ENCODE measurements at regions not wholly inside any gene's neighbourhood (a gene's known extent, or its start where the extent isn't known, plus 50 kb on each side); places are given as distances from the start of the nearest gene placed in this dataset.

GRCh38 chr14:100440207-100440631 is 117.1 kb downstream of the SLC25A47 start:
- H3K27me3 ChIP-seq (ENCODE audit: control insufficient read depth in 2 of 2, insufficient read depth in 2 of 2, low read length in 2 of 2), result no peaks in the 10 kb centered on the region
- H3K36me3 ChIP-seq (ENCODE audit: control insufficient read depth in 2 of 3, insufficient read depth in 3 of 3, low read length in 3 of 3), result no peaks in the 10 kb centered on the region
- H3K4me1 ChIP-seq (ENCODE audit: control insufficient read depth in 2 of 2, insufficient read depth in 2 of 2, low read length in 2 of 2), result no peaks in the 10 kb centered on the region
- no peak overlapping the region for H3K4me3 ChIP-seq (ENCODE audit: low read length)
- peaks cover 3 to 38% (median 18%) of the 10 kb centered on the region in 7 donors for H3K4me1 Mint-ChIP-seq
- peak; percentile 26 for ATAC-seq
- H3K4me3 Mint-ChIP-seq, result no peak overlapping the region
- peak overlapping the region in 2 of 9 donors; percentile 62 to 63 for H3K27ac Mint-ChIP-seq
- H3K9me3 ChIP-seq (ENCODE audit: control insufficient read depth in 2 of 3, low read length in 3 of 3), result no peaks in the 10 kb centered on the region
- no peaks in the 10 kb centered on the region for H3K9me3 Mint-ChIP-seq
- H3K36me3 Mint-ChIP-seq, result no peaks in the 10 kb centered on the region
- no peaks in the 10 kb centered on the region for H3K27me3 Mint-ChIP-seq
- no peak overlapping the region for H3K27ac ChIP-seq (ENCODE audit: low read depth, low read length)
- POLR2A ChIA-PET, result interaction anchor here (1.6 kb wide), 1 partner anchor 205 kb away, joined by 3 read pairs; no protein-coding TSS in a partner anchor
- intact Hi-C loops (cut with micrococcal nuclease), result loop anchor here in 1 of 2 donors (1.0 to 2.0 kb wide), 2 partner anchors 205 to 214 kb away; no protein-coding TSS in a partner anchor
- CTCF ChIA-PET, result interaction anchor here (2.0 to 4.9 kb wide), 2 partner anchors 57 to 206 kb away, joined by 4 to 30 read pairs; no protein-coding TSS in a partner anchor
- DNase-seq, result peak in 7 of 9 donors; percentile 5 to 66 (median 30)

- no peaks in the 10 kb centered on the region for H3K36me3 ChIP-seq (ENCODE audit: control insufficient read depth in 2 of 3, insufficient read depth in 3 of 3, low read length in 3 of 3)
- Mint-ChIP-seq H3K4me1 (peaks cover 3 to 33% (median 16%) of the 10 kb centered on the region in 7 donors), H3K4me3 (no peak overlapping the region), H3K27me3 (no peaks in the 10 kb centered on the region), H3K9me3 (no peaks in the 10 kb centered on the region), H3K36me3 (no peaks in the 10 kb centered on the region), H3K27ac (peak overlapping the region in 1 of 9 donors; percentile 48)
- CTCF ChIA-PET, result interaction anchor here (2.0 to 4.9 kb wide), 2 partner anchors 58 to 205 kb away, joined by 4 to 30 read pairs; no protein-coding TSS in a partner anchor
- H3K4me3 ChIP-seq (ENCODE audit: low read length), result no peak overlapping the region
- ATAC-seq (no peak), DNase-seq (no peak)
- H3K27ac ChIP-seq (ENCODE audit: low read depth, low read length), result no peak overlapping the region
- intact Hi-C loops (cut with micrococcal nuclease), result loop anchor here in 1 of 2 donors (1.0 to 2.0 kb wide), 2 partner anchors 204 to 214 kb away; no protein-coding TSS in a partner anchor
- no peaks in the 10 kb centered on the region for H3K9me3 ChIP-seq (ENCODE audit: control insufficient read depth in 2 of 3, low read length in 3 of 3)
- H3K4me1 ChIP-seq (ENCODE audit: control insufficient read depth in 2 of 2, insufficient read depth in 2 of 2, low read length in 2 of 2), result no peaks in the 10 kb centered on the region
- H3K27me3 ChIP-seq (ENCODE audit: control insufficient read depth in 2 of 2, insufficient read depth in 2 of 2, low read length in 2 of 2), result no peaks in the 10 kb centered on the region
- POLR2A ChIA-PET, result interaction anchor here (1.6 kb wide), 1 partner anchor 205 kb away, joined by 3 read pairs; no protein-coding TSS in a partner anchor
These were observed 117.6 kb downstream of the SLC25A47 start for GRCh38 chr14:100440758-100441203.

- Mint-ChIP-seq H3K27ac (peak overlapping the region in 2 of 9 donors; percentile 48 to 51), H3K36me3 (no peaks in the 10 kb centered on the region), H3K27me3 (no peaks in the 10 kb centered on the region), H3K4me1 (peaks cover 3 to 31% (median 14%) of the 10 kb centered on the region in 7 donors), H3K4me3 (no peak overlapping the region), H3K9me3 (no peaks in the 10 kb centered on the region)
- Histone ChIP-seq H3K27ac (ENCODE audit: low read depth, low read length) (no peak overlapping the region), H3K4me1 (ENCODE audit: control insufficient read depth in 2 of 2, insufficient read depth in 2 of 2, low read length in 2 of 2) (no peaks in the 10 kb centered on the region), H3K36me3 (ENCODE audit: control insufficient read depth in 2 of 3, insufficient read depth in 3 of 3, low read length in 3 of 3) (no peaks in the 10 kb centered on the region), H3K27me3 (ENCODE audit: control insufficient read depth in 2 of 2, insufficient read depth in 2 of 2, low read length in 2 of 2) (no peaks in the 10 kb centered on the region), H3K9me3 (ENCODE audit: control insufficient read depth in 2 of 3, low read length in 3 of 3) (no peaks in the 10 kb centered on the region), H3K4me3 (ENCODE audit: low read length) (no peak overlapping the region)
- no peak for ATAC-seq
- DNase-seq, result no peak
- intact Hi-C loops (cut with micrococcal nuclease), result loop anchor here in 1 of 2 donors (2.0 kb wide), 1 partner anchor 203 kb away; no protein-coding TSS in a partner anchor
- ChIA-PET POLR2A (no interaction called here), CTCF (interaction anchor here (4.9 kb wide), 1 partner anchor 205 kb away, joined by 30 read pairs; no protein-coding TSS in a partner anchor)
These were observed 118.3 kb downstream of the SLC25A47 start for GRCh38 chr14:100441271-100441947.

- peaks cover 2 to 27% (median 16%) of the 10 kb centered on the region in 7 donors for H3K4me1 Mint-ChIP-seq
- no peaks in the 10 kb centered on the region for H3K36me3 Mint-ChIP-seq
- Histone ChIP-seq H3K27me3 (ENCODE audit: control insufficient read depth in 2 of 2, insufficient read depth in 2 of 2, low read length in 2 of 2) (no peaks in the 10 kb centered on the region), H3K4me1 (ENCODE audit: control insufficient read depth in 2 of 2, insufficient read depth in 2 of 2, low read length in 2 of 2) (no peaks in the 10 kb centered on the region), H3K27ac (ENCODE audit: low read depth, low read length) (no peak overlapping the region), H3K4me3 (ENCODE audit: low read length) (no peak overlapping the region), H3K9me3 (ENCODE audit: control insufficient read depth in 2 of 3, low read length in 3 of 3) (no peaks in the 10 kb centered on the region), H3K36me3 (ENCODE audit: control insufficient read depth in 2 of 3, insufficient read depth in 3 of 3, low read length in 3 of 3) (no peaks in the 10 kb centered on the region)
- no peaks in the 10 kb centered on the region for H3K27me3 Mint-ChIP-seq
- ATAC-seq, result no peak
- ChIA-PET CTCF (interaction anchor here (4.9 kb wide), 1 partner anchor 204 kb away, joined by 30 read pairs; no protein-coding TSS in a partner anchor), POLR2A (no interaction called here)
- peak overlapping the region in 1 of 9 donors; percentile 9 for H3K27ac Mint-ChIP-seq
- H3K9me3 Mint-ChIP-seq, result no peaks in the 10 kb centered on the region
- H3K4me3 Mint-ChIP-seq, result no peak overlapping the region
- intact Hi-C loops (cut with micrococcal nuclease), result no loop called here
- DNase-seq, result no peak
These were observed 118.9 kb downstream of the SLC25A47 start for GRCh38 chr14:100442036-100442435.

GRCh38 chr14:100442498-100443490 is 119.7 kb downstream of the SLC25A47 start:
- no peak overlapping the region for H3K27ac ChIP-seq (ENCODE audit: low read depth, low read length)
- no peaks in the 10 kb centered on the region for H3K36me3 ChIP-seq (ENCODE audit: control insufficient read depth in 2 of 3, insufficient read depth in 3 of 3, low read length in 3 of 3)
- ATAC-seq, result no peak
- Mint-ChIP-seq H3K9me3 (no peaks in the 10 kb centered on the region), H3K27ac (no peak overlapping the region), H3K4me1 (peaks cover 7 to 32% (median 21%) of the 10 kb centered on the region in 7 donors), H3K4me3 (no peak overlapping the region), H3K36me3 (no peaks in the 10 kb centered on the region), H3K27me3 (no peaks in the 10 kb centered on the region)
- no peaks in the 10 kb centered on the region for H3K27me3 ChIP-seq (ENCODE audit: control insufficient read depth in 2 of 2, insufficient read depth in 2 of 2, low read length in 2 of 2)
- no peak for DNase-seq
- H3K4me1 ChIP-seq (ENCODE audit: control insufficient read depth in 2 of 2, insufficient read depth in 2 of 2, low read length in 2 of 2), result peaks cover 0 to 3% of the 10 kb centered on the region in 2 donors
- no peak overlapping the region for H3K4me3 ChIP-seq (ENCODE audit: low read length)
- CTCF ChIA-PET, result interaction anchor here (4.9 kb wide), 1 partner anchor 203 kb away, joined by 30 read pairs; no protein-coding TSS in a partner anchor
- intact Hi-C loops (cut with micrococcal nuclease), result no loop called here
- POLR2A ChIA-PET, result no interaction called here
- H3K9me3 ChIP-seq (ENCODE audit: control insufficient read depth in 2 of 3, low read length in 3 of 3), result no peaks in the 10 kb centered on the region

GRCh38 chr14:100443603-100444002 is 120.5 kb downstream of the SLC25A47 start:
- Histone ChIP-seq H3K36me3 (ENCODE audit: control insufficient read depth in 2 of 3, insufficient read depth in 3 of 3, low read length in 3 of 3) (no peaks in the 10 kb centered on the region), H3K4me1 (ENCODE audit: control insufficient read depth in 2 of 2, insufficient read depth in 2 of 2, low read length in 2 of 2) (peaks cover 0 to 3% of the 10 kb centered on the region in 2 donors), H3K4me3 (ENCODE audit: low read length) (no peak overlapping the region), H3K9me3 (ENCODE audit: control insufficient read depth in 2 of 3, low read length in 3 of 3) (no peaks in the 10 kb centered on the region), H3K27ac (ENCODE audit: low read depth, low read length) (no peak overlapping the region), H3K27me3 (ENCODE audit: control insufficient read depth in 2 of 2, insufficient read depth in 2 of 2, low read length in 2 of 2) (no peaks in the 10 kb centered on the region)
- DNase-seq, result no peak
- Mint-ChIP-seq H3K36me3 (no peaks in the 10 kb centered on the region), H3K9me3 (no peaks in the 10 kb centered on the region), H3K4me3 (no peak overlapping the region), H3K27me3 (no peaks in the 10 kb centered on the region), H3K27ac (no peak overlapping the region), H3K4me1 (peaks cover 7 to 32% (median 21%) of the 10 kb centered on the region in 7 donors)
- POLR2A ChIA-PET, result no interaction called here
- CTCF ChIA-PET, result interaction anchor here (4.9 kb wide), 1 partner anchor 203 kb away, joined by 30 read pairs; no protein-coding TSS in a partner anchor
- no peak for ATAC-seq
- intact Hi-C loops (cut with micrococcal nuclease), result no loop called here

Data from naive thymus-derived CD4-positive, alpha-beta T cell (primary cell).